NCI-H526 (cell line): ENCODE measurements at regions not wholly inside any gene's neighbourhood (a gene's known extent, or its start where the extent isn't known, plus 50 kb on each side); places are given as distances from the start of the nearest gene placed in this dataset.

Source experiments
- DNase-seq, 2 experiments: peaks; one replicate each; lab custom pipeline; 2025; lab: John Stamatoyannopoulos, UW

GRCh38 chr18:28406533-28406932, 229.6 kb upstream of the CDH2 start:
- DNase-seq, result no peak

GRCh38 chr18:28404694-28405093, 227.8 kb upstream of the CDH2 start:
- DNase-seq, result no peak

GRCh38 chr18:28399781-28400362, 222.9 kb upstream of the CDH2 start:
- DNase-seq, result no peak

- no peak for DNase-seq
These were observed 221.5 kb upstream of the CDH2 start for GRCh38 chr18:28398471-28398870.

- DNase-seq, result no peak
These were observed 213.1 kb upstream of the CDH2 start for GRCh38 chr18:28390022-28390421.

GRCh38 chr18:28382215-28382879, 205.4 kb upstream of the CDH2 start:
- no peak for DNase-seq

GRCh38 chr18:28372186-28372585, 195.3 kb upstream of the CDH2 start:
- no peak for DNase-seq

- no peak for DNase-seq
These were observed 189.7 kb upstream of the CDH2 start for GRCh38 chr18:28366676-28367075.

- DNase-seq, result no peak
These were observed 188.5 kb upstream of the CDH2 start for GRCh38 chr18:28365411-28365831.

GRCh38 chr18:28363124-28363523, 186.2 kb upstream of the CDH2 start:
- DNase-seq, result no peak

- peak in 1 of 2 experiments; percentile 13 for DNase-seq
These were observed 182.2 kb upstream of the CDH2 start for GRCh38 chr18:28359176-28359575.

GRCh38 chr18:28357766-28358401, 181.0 kb upstream of the CDH2 start:
- peak in 1 of 2 experiments; percentile 6 for DNase-seq

- DNase-seq, result no peak
These were observed 173.9 kb upstream of the CDH2 start for GRCh38 chr18:28350821-28351220.

- DNase-seq, result no peak
These were observed 165.3 kb upstream of the CDH2 start for GRCh38 chr18:28342231-28342630.

GRCh38 chr18:28338316-28338715, 161.4 kb upstream of the CDH2 start:
- no peak for DNase-seq

- DNase-seq, result no peak
These were observed 157.6 kb upstream of the CDH2 start for GRCh38 chr18:28334516-28334915.

GRCh38 chr18:28332071-28332470, 155.1 kb upstream of the CDH2 start:
- no peak for DNase-seq

- DNase-seq, result no peak
These were observed 154.6 kb upstream of the CDH2 start for GRCh38 chr18:28331551-28331950.

- no peak for DNase-seq
These were observed 136.7 kb upstream of the CDH2 start for GRCh38 chr18:28313602-28314001.

GRCh38 chr18:28288784-28289183, 111.9 kb upstream of the CDH2 start:
- DNase-seq, result no peak

GRCh38 chr18:28287146-28287545, 110.2 kb upstream of the CDH2 start:
- no peak for DNase-seq

- no peak for DNase-seq
These were observed 107.2 kb upstream of the CDH2 start for GRCh38 chr18:28284132-28284531.

GRCh38 chr18:28281400-28281799, 104.5 kb upstream of the CDH2 start:
- DNase-seq, result no peak

GRCh38 chr18:28269750-28270149, 92.8 kb upstream of the CDH2 start:
- DNase-seq, result no peak
